Neural progenitor cell (in vitro differentiated cells): ENCODE measurements at regions not wholly inside any gene's neighbourhood (a gene's known extent, or its start where the extent isn't known, plus 50 kb on each side); places are given as distances from the start of the nearest gene placed in this dataset.
"Not testable (repeated sequence)": the region's sequence is repeated elsewhere in the genome, so short reads cannot be mapped to it uniquely, and the experiment has no call there.

Experiments
- DNase-seq: peaks from one replicate; pipeline ENCODE4 v3.0.0-alpha.2; 2016; ENCODE audit warnings: low spot score
- H2AFZ ChIP-seq: fragments of 200-600 bp; sonication (generic); replicated peaks from 2 replicates; pipeline ENCODE4 v1.6.1; 2016; ENCODE audit warnings: antibody characterized with exemption
- H3F3A ChIP-seq: fragments of 200-600 bp; sonication (generic); 2 replicates; pipeline ENCODE4 v1.6.1; 2016; ENCODE audit warnings: antibody characterized with exemption, low read depth
- H3K27ac ChIP-seq: fragments of 200-600 bp; sonication (generic); 2 replicates; pipeline ENCODE4 v1.5.1; 2016; ENCODE audit warnings: mild to moderate bottlenecking
- H3K27me3 ChIP-seq: fragments of 200-600 bp; sonication (generic); 2 replicates; pipeline ENCODE4 v1.6.1; 2016; ENCODE audit warnings: mild to moderate bottlenecking, moderate library complexity
- H3K36me3 ChIP-seq: fragments of 200-600 bp; sonication (generic); 2 replicates; pipeline ENCODE4 v1.5.1; 2016
- H3K4me1 ChIP-seq: fragments of 200-600 bp; sonication (generic); 2 replicates; pipeline ENCODE4 v1.6.1; 2016; ENCODE audit warnings: mixed run types
- H3K4me2 ChIP-seq: fragments of 200-600 bp; sonication (generic); 2 replicates; pipeline ENCODE4 v1.6.1; 2016
- H3K4me3 ChIP-seq: fragments of 200-600 bp; sonication (generic); 2 replicates; pipeline ENCODE4 v1.5.1; 2016
- H3K79me2 ChIP-seq: fragments of 200-600 bp; sonication (generic); 2 replicates; pipeline ENCODE4 v1.6.1; 2016; ENCODE audit warnings: low read depth
- H3K9ac ChIP-seq: fragments of 200-600 bp; sonication (generic); 2 replicates; pipeline ENCODE4 v1.6.1; 2016
- H3K9me3 ChIP-seq: fragments of 200-600 bp; sonication (generic); 2 replicates; pipeline ENCODE4 v1.5.1; 2016; ENCODE audit warnings: low read depth
- H4K20me1 ChIP-seq: fragments of 200-600 bp; sonication (generic); 2 replicates; pipeline ENCODE4 v1.6.1; 2016; ENCODE audit warnings: low read depth
- H3K27ac Mint-ChIP-seq: 3 replicates; pipeline ENCODE4 v1.8.0; 2021; ENCODE audit warnings: mixed read lengths
- H3K27me3 Mint-ChIP-seq: 2 replicates; pipeline ENCODE4 v1.8.0; 2022; ENCODE audit warnings: low read depth, mild to moderate bottlenecking, inconsistent platforms, moderate library complexity, mixed read lengths; ENCODE audit not compliant: insufficient read depth
- H3K36me3 Mint-ChIP-seq: 3 replicates; pipeline ENCODE4 v1.8.0; 2021; ENCODE audit warnings: mixed read lengths
- H3K4me1 Mint-ChIP-seq: 3 replicates; pipeline ENCODE4 v1.8.0; 2021; ENCODE audit warnings: mixed read lengths
- H3K4me3 Mint-ChIP-seq: 3 replicates; pipeline ENCODE4 v1.8.0; 2021; ENCODE audit warnings: mild to moderate bottlenecking, moderate library complexity, mixed read lengths
- H3K9me3 Mint-ChIP-seq: 3 replicates; pipeline ENCODE4 v1.8.0; 2020; ENCODE audit warnings: mixed read lengths
- EZH2 ChIP-seq: fragments of 200-600 bp; sonication (generic); IDR thresholded peaks from 2 replicates; pipeline ENCODE4 v1.6.1; 2017; ENCODE audit warnings: antibody characterized with exemption, mild to moderate bottlenecking, moderate library complexity
- EZH2phosphoT487 ChIP-seq: fragments of 200-600 bp; sonication (generic); IDR thresholded peaks from 2 replicates; pipeline ENCODE4 v1.6.1; 2017; ENCODE audit warnings: antibody characterized with exemption
- TF ChIP-seq, protein P1 (sequence below): fragments of 200-600 bp; sonication (generic); IDR thresholded peaks from 2 replicates; pipeline ENCODE4 v1.5.1; 2017; ENCODE audit warnings: antibody characterized with exemption, mild to moderate bottlenecking

DNA sequence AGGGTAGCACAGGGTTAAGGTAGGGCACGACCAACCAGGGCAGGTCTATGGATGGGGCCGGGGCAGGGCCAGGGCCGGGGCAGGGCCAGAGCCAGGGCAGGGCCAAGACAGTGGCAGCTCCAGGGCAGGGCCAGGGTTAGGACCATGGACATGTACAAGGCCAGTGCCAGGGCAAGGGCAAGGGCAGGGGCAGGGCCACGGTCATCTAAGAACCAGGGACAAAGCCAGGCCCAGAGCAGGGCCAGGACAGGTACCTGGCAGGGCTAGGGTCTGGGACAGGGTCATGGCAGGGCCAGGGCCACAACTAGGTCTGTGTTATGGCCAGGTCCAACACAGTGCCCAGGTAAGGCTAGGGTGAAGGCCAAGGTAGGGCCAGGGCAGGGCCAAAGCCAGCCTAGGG lies 541.8 kb downstream of the TP53TG3F start:
- H3F3A ChIP-seq, H3K9me3 ChIP-seq, H4K20me1 ChIP-seq, H3K4me2 ChIP-seq, H3K27ac Mint-ChIP-seq, H2AFZ ChIP-seq, H3K36me3 ChIP-seq, H3K4me3 ChIP-seq, H3K9me3 Mint-ChIP-seq, H3K36me3 Mint-ChIP-seq, H3K9ac ChIP-seq, H3K4me1 ChIP-seq, H3K27me3 ChIP-seq, H3K4me3 Mint-ChIP-seq, H3K27ac ChIP-seq, DNase-seq, H3K27me3 Mint-ChIP-seq, H3K79me2 ChIP-seq, H3K4me1 Mint-ChIP-seq: not testable (repeated sequence)

DNA sequence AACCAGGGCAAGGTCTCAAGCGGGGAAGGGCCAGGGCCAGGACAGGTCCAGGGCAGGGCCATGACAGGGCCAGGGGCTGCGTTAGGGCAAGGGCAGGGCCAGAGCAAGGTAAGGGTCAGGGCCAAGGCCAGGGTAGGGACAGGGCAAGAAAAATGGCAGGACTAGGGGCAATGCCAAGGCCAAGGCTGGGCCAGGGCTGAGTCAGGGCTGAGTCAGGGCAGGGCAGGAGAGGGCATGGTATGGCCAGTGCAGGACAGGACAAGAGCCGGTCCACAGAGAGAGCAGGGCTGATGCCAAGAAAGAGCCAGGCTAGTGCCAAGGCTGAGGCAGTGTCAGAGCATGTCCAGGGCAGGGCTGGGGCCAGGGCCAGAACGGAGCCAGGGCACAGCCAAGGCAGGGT lies 542.5 kb downstream of the TP53TG3F start:
- H3K27me3 Mint-ChIP-seq, H3K4me1 Mint-ChIP-seq: not testable (repeated sequence)

DNA sequence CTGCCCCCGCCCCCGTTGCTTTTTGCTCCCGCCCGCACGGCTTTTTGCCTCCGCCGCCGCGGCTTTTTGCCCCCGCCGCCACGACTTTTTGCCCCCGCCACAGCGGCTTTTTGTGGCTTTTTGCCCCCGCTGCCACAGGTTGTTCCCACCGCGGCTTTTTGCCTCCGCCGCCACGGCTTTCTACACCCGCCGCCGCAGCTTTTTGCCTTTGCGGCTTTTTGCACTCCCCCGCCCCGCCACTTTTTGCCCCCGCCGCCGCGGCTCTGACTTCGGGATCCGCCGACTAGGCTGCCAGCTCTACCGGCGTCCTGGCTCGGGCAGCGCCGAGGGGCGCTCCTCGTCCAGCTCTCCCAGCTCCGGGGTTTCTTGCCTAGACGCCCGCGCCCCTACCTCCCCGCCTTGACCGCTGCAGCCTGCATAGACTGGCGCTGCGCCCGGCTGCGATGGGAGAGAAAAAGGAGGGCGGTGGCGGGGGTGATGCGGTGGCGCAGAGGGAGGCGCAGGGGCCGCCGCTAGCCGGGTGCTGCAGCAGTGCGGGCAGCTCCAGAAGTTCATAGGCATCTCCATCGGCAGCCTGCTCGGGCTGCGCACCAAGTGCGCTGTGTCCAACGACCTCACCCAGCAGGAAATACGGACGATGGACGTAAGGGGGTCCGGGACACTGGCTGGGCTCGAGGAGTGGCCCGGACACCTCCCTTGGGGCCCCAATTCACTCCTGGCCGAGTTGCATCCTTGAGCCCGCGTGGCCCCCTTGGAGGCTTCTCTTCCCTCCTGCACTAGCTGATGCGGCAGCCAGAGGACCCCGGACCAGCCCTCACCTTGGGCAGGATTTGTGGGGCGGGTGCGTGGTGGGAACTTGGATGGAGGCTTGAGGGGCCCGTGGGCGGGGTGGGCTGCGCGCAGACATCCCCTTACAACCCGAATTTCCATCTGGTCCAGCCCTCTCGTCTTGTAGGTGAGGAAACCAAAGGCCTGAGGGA lies 555.7 kb downstream of the TP53TG3F start:
- not testable (repeated sequence) for H3K36me3 Mint-ChIP-seq, H3K79me2 ChIP-seq, H3K4me3 Mint-ChIP-seq, H3K27me3 ChIP-seq, H4K20me1 ChIP-seq, H3F3A ChIP-seq, H3K9ac ChIP-seq, H3K27ac Mint-ChIP-seq, H3K27ac ChIP-seq, H3K9me3 ChIP-seq, H3K36me3 ChIP-seq, H3K4me3 ChIP-seq, DNase-seq, H3K27me3 Mint-ChIP-seq, H3K4me1 Mint-ChIP-seq, H3K4me2 ChIP-seq, H2AFZ ChIP-seq, H3K4me1 ChIP-seq
- H3K9me3 Mint-ChIP-seq: peaks cover 20% of the 10 kb centered on the region

More for the DNA sequence above, 542.5 kb downstream of the TP53TG3F start:
- H3K36me3 Mint-ChIP-seq, H3K27ac ChIP-seq, H3K9ac ChIP-seq, H3F3A ChIP-seq, H4K20me1 ChIP-seq, H3K4me2 ChIP-seq, H3K9me3 Mint-ChIP-seq, H3K36me3 ChIP-seq, H3K27ac Mint-ChIP-seq, H3K4me1 ChIP-seq, H3K4me3 ChIP-seq, H3K27me3 ChIP-seq, DNase-seq, H3K4me3 Mint-ChIP-seq, H2AFZ ChIP-seq, H3K9me3 ChIP-seq, H3K79me2 ChIP-seq: not testable (repeated sequence)

DNA sequence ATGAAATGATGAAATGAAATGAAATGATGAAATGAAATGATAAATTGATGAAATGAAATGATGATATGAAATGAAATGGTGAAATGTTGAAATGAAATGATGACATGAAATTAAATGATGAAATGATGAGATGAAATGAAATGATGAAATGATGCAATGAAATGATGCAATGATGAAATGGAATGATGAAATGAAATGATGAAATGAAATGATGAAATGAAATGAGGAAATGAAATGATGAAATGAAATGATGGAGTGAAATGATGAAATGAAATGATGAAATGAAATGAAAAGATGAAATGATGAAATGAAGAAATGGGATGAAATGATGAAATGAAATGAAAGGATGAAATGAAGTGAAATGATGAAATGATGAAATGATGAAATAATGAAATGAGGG lies 558.9 kb downstream of the TP53TG3F start:
- H3K9me3 Mint-ChIP-seq: peaks cover 36% of the 10 kb centered on the region
- not testable (repeated sequence) for H3K27me3 ChIP-seq

DNA sequence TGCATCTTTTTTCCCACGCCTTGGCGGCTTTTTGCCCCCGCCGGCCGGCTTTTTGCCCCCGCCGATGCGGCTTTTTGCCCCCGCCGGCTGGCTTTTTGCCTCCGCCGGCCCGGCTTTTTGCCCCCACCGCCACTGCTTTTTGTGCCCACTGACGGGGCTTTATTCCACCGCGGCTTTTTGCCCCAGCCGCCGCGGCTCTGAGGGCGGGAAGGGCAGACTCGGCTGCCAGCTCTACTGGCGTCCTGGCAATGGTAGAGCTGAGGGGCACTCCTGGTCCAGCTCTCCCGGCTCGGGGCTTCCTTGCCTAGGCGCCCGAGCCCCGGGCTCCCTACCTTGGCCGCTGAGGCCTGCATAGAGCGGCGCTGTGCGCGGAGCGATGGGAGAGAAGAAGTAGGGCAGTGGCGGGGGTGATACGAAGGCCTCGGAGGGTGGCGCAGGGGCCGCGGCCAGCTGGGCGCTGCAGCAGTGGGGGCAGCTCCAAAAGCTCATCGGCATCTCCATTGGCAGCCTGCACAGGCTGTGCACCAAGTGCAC lies 591.4 kb downstream of the TP53TG3F start:
- DNase-seq: no peak
- H3K4me1 Mint-ChIP-seq: no peaks in the 10 kb centered on the region
- no peaks in the 10 kb centered on the region for H3K36me3 Mint-ChIP-seq
- no peak overlapping the region for H3K27ac Mint-ChIP-seq
- H2AFZ ChIP-seq: no peak overlapping the region
- H3K4me2 ChIP-seq: no peak overlapping the region
- no peaks in the 10 kb centered on the region for H3F3A ChIP-seq
- no peak overlapping the region for H3K9ac ChIP-seq
- H4K20me1 ChIP-seq: no peaks in the 10 kb centered on the region
- H3K27me3 ChIP-seq: no peaks in the 10 kb centered on the region
- H3K36me3 ChIP-seq: no peaks in the 10 kb centered on the region
- H3K4me1 ChIP-seq: no peaks in the 10 kb centered on the region
- H3K9me3 Mint-ChIP-seq: peaks cover 54% of the 10 kb centered on the region
- H3K4me3 ChIP-seq: no peak overlapping the region
- TF ChIP-seq, protein P1, sequence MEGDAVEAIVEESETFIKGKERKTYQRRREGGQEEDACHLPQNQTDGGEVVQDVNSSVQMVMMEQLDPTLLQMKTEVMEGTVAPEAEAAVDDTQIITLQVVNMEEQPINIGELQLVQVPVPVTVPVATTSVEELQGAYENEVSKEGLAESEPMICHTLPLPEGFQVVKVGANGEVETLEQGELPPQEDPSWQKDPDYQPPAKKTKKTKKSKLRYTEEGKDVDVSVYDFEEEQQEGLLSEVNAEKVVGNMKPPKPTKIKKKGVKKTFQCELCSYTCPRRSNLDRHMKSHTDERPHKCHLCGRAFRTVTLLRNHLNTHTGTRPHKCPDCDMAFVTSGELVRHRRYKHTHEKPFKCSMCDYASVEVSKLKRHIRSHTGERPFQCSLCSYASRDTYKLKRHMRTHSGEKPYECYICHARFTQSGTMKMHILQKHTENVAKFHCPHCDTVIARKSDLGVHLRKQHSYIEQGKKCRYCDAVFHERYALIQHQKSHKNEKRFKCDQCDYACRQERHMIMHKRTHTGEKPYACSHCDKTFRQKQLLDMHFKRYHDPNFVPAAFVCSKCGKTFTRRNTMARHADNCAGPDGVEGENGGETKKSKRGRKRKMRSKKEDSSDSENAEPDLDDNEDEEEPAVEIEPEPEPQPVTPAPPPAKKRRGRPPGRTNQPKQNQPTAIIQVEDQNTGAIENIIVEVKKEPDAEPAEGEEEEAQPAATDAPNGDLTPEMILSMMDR: no peak
- TF ChIP-seq EZH2 (no peak), EZH2phosphoT487 (no peak)
- H3K27ac ChIP-seq: no peak overlapping the region
- no peaks in the 10 kb centered on the region for H3K79me2 ChIP-seq
- H3K9me3 ChIP-seq: peaks cover 10% of the 10 kb centered on the region
- no peak overlapping the region for H3K4me3 Mint-ChIP-seq
- peaks cover 5% of the 10 kb centered on the region for H3K27me3 Mint-ChIP-seq

More for the DNA sequence above, 558.9 kb downstream of the TP53TG3F start:
- not testable (repeated sequence) for H2AFZ ChIP-seq, H3K27me3 Mint-ChIP-seq, H3K4me1 Mint-ChIP-seq, H3F3A ChIP-seq, H3K4me2 ChIP-seq, H3K27ac ChIP-seq, H3K9me3 ChIP-seq, DNase-seq, H3K27ac Mint-ChIP-seq, H4K20me1 ChIP-seq, H3K79me2 ChIP-seq, H3K4me1 ChIP-seq, H3K4me3 Mint-ChIP-seq, H3K36me3 Mint-ChIP-seq, H3K9ac ChIP-seq, H3K4me3 ChIP-seq, H3K36me3 ChIP-seq
